HUES6 (cell line): ENCODE measurements at regions not wholly inside any gene's neighbourhood (a gene's known extent, or its start where the extent isn't known, plus 50 kb on each side); places are given as distances from the start of the nearest gene placed in this dataset.

ENCODE experiments used
- H3K27ac ChIP-seq: 2 replicates; pipeline ENCODE4 v1.7.0; 2013; ENCODE audit warnings: low read depth, mild to moderate bottlenecking, low read length, inconsistent platforms
- H3K27me3 ChIP-seq: 2 replicates; pipeline ENCODE4 v1.6.1; 2013; ENCODE audit warnings: low read length; ENCODE audit not compliant: control insufficient read depth, insufficient read depth
- H3K36me3 ChIP-seq: 2 replicates; pipeline ENCODE4 v1.6.1; 2013; ENCODE audit warnings: low read length; ENCODE audit not compliant: control insufficient read depth, insufficient read depth
- H3K4me1 ChIP-seq: 2 replicates; pipeline ENCODE4 v1.6.1; 2013; ENCODE audit warnings: low read length; ENCODE audit not compliant: control insufficient read depth, insufficient read depth
- H3K4me3 ChIP-seq: 2 replicates; pipeline ENCODE4 v1.5.1; 2013; ENCODE audit warnings: low read depth, low read length
- H3K9ac ChIP-seq: one replicate; pipeline ENCODE4 v1.6.1; 2013; ENCODE audit warnings: mild to moderate bottlenecking, low read length
- H3K9me3 ChIP-seq: 2 replicates; pipeline ENCODE4 v1.6.1; 2013; ENCODE audit warnings: low read depth, low read length; ENCODE audit not compliant: control insufficient read depth, insufficient read depth

DNA sequence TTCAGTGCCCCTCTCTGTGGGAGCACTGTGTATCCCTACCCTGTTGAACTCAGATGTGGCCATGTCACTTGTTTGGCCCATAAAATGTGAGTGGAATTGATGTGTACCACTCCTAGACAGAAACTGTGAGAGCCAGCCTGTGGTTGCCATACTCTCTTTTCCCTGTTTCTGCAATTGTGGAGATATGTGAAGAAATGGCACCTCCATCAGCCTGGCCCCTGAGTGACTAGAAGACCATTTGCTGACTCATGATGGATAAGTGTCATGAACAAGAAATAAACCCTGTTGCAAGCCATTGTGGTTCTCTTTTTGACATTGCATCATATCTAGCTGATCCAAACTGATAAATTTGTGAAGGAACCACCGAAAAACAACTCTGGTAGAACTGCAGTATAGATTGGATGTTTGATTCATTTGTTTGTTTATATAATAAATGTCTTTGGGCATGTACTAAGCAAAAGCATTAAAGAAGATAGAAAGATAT is 193.7 kb upstream of the FOXN2 start:
- H3K4me1 ChIP-seq, result no peaks in the 10 kb centered on the region
- no peaks in the 10 kb centered on the region for H3K27me3 ChIP-seq
- no peak overlapping the region for H3K4me3 ChIP-seq
- H3K27ac ChIP-seq, result no peak overlapping the region
- no peaks in the 10 kb centered on the region for H3K36me3 ChIP-seq
- H3K9me3 ChIP-seq, result no peaks in the 10 kb centered on the region
- H3K9ac ChIP-seq, result no peak overlapping the region

DNA sequence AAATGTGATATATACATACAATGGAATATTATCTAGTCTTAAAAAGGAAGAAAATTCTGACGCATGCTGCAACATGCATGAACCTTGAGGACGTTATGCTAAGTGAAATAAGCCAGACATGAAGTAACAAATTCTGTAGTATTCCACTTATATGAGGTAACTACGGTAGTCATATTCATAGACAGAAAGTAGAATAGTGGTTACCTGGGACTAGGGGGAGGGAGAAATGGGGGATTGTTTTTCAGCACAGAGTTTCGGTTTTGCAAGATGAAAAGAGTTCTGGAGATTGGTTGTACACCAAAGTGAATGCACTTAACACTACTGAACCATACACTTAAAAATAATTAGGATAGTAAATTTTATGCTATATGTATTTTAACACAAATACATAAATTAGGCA is 192.3 kb upstream of the FOXN2 start:
- Histone ChIP-seq H3K27ac (no peak overlapping the region), H3K4me1 (no peaks in the 10 kb centered on the region; the same call in 1 of the 2 replicates), H3K9ac (no peak overlapping the region), H3K27me3 (no peaks in the 10 kb centered on the region), H3K4me3 (no peak overlapping the region), H3K36me3 (no peaks in the 10 kb centered on the region), H3K9me3 (no peaks in the 10 kb centered on the region)

DNA sequence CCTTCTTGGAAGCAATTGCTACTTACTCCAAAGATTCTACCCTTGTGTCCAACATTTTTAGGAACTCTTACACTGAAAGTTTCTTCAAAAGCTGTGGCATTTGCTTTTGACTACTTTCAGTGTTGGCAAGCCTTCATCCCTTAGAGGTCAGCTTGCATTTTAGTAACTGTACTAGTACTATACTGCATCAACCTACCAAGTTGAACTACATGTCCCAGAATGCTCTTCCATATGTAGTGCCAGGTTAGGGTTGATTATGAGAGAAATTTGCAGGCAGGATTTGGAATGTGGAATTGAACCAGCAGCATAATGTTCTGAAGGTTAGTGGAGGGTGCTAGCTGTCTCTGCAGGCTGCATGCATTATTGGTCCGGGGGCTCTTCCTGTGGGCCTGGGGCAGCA is 189.9 kb upstream of the FOXN2 start:
- H3K36me3 ChIP-seq, result no peaks in the 10 kb centered on the region
- no peaks in the 10 kb centered on the region for H3K9me3 ChIP-seq
- H3K4me3 ChIP-seq, result no peak overlapping the region
- no peak overlapping the region for H3K27ac ChIP-seq
- H3K9ac ChIP-seq, result no peak overlapping the region
- H3K4me1 ChIP-seq, result no peaks in the 10 kb centered on the region; the same call in 1 of the 2 replicates
- no peaks in the 10 kb centered on the region for H3K27me3 ChIP-seq

DNA sequence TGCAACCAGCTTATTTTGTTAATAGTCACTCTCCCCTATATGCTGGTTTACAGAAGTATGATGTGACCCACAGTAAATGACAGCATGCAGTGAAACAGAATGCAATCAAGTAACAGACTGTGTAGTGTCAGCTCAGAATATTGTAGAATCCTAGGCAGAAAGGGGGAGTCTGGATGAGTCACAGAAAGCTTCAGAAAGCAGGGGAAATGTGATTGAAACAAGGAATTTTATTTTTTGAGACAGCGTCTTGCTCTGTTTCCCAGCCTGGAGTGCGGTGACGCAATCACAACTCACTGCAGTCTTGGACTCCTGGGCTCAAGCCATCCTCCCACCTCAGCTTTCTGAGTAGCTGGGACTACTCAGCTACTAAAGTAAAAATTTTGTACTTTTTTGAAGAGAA is 188.3 kb upstream of the FOXN2 start:
- no peaks in the 10 kb centered on the region; the same call in 1 of the 2 replicates for H3K4me1 ChIP-seq
- no peaks in the 10 kb centered on the region for H3K27me3 ChIP-seq
- no peaks in the 10 kb centered on the region for H3K36me3 ChIP-seq
- H3K27ac ChIP-seq, result no peak overlapping the region
- no peak overlapping the region for H3K4me3 ChIP-seq
- no peak overlapping the region for H3K9ac ChIP-seq
- H3K9me3 ChIP-seq, result no peaks in the 10 kb centered on the region

DNA sequence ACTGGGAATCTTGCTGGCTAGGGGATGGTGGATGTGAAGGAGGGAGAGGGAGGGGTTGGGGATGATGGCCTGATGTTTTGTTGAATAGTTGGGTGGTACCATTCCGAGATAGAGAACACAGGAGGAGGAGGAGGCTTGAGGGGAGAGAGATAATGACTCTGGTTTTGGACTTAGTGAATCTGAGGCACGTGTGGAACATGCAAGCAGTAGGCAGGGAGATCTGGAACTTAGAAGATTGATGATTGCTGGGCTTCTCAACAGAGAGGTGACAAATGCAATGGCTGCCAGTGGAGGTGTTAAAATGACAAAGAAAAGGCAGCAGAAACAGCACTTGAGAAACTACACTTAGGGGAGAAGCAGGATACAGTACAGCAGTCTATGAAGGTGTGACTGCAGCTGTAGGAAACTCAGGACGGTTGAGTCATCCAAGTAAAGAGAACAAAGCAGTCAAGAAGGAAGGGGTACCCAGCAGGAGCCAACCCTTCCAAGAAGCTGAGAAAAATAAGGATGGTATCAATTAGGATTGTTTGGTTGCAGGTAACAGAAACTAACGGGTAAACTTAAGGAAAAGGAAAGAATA is 186.8 kb upstream of the FOXN2 start:
- H3K9me3 ChIP-seq, result no peaks in the 10 kb centered on the region
- H3K27me3 ChIP-seq, result no peaks in the 10 kb centered on the region
- no peak overlapping the region for H3K27ac ChIP-seq
- no peak overlapping the region for H3K9ac ChIP-seq
- no peaks in the 10 kb centered on the region; the same call in 1 of the 2 replicates for H3K4me1 ChIP-seq
- H3K4me3 ChIP-seq, result no peak overlapping the region
- H3K36me3 ChIP-seq, result no peaks in the 10 kb centered on the region

DNA sequence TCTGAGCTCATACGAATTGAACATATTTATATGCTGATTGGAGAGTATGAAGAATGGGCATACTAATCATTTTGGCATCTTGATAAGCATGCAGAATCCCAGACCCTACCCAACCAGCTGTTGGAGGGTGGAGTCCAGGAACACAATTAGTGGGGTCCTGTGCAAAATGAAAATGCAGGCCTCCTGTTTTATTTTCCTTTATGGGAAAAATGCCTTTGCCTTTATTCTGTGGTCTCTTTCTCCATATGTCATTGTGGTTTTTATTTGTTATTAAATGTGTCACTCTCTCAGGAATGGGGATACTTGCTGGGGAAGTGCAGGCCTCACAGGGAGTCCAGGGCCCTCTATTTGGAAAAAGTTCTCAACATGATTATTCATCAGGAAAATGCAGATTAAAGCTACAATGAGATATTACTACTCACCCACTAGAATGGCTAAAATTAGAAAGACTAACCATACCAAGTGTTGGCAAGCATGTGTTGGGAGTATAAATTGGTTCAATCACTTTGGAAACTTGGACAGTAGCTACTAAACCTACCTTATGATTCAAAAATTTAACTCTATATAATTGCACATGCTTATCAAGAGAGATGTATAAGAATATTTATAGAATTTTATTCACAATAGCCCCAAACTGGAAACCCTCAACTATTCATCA is 185.1 kb upstream of the FOXN2 start:
- H3K4me1 ChIP-seq, result no peaks in the 10 kb centered on the region; the same call in 1 of the 2 replicates
- no peak overlapping the region for H3K27ac ChIP-seq
- no peaks in the 10 kb centered on the region for H3K9me3 ChIP-seq
- no peaks in the 10 kb centered on the region for H3K36me3 ChIP-seq
- no peaks in the 10 kb centered on the region for H3K27me3 ChIP-seq
- H3K9ac ChIP-seq, result no peak overlapping the region
- no peak overlapping the region for H3K4me3 ChIP-seq

DNA sequence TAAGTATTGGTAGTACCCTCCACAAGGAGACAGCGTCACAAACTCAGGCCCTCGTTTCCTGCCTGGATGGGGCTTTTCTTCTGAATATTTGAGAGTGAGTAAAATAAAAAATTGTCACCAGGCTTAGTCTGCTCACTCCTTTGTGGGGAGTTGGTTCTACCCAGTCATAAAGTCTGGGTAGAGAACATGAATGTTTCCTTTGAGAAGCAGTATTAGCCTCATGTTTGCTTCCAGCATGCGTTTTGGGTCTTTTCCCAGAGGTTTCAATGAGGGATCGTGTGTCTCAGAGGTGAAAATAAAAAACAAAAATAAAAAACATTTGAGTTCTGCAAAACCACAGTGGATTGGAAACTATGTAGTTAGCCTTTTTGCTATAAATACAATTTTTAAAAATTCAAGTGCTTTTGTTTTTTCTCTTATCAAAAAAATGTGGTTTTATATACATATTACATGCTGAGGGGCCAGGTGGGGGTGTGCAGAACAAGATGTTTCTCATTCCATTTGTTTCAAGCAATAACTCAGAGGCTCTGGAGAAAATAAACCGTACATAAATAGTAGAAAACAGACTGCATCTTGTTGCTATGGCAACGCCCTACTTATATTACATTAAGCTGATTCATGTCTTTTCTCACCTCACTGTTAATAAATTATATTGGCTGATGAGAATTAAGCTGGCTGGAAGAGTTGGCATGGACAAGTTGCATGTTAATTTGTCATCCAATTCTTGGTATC is 182.8 kb upstream of the FOXN2 start:
- Histone ChIP-seq H3K36me3 (no peaks in the 10 kb centered on the region), H3K27ac (no peak overlapping the region), H3K27me3 (no peaks in the 10 kb centered on the region), H3K9ac (no peak overlapping the region), H3K4me3 (no peak overlapping the region), H3K9me3 (no peaks in the 10 kb centered on the region), H3K4me1 (no peaks in the 10 kb centered on the region; the same call in 1 of the 2 replicates)

DNA sequence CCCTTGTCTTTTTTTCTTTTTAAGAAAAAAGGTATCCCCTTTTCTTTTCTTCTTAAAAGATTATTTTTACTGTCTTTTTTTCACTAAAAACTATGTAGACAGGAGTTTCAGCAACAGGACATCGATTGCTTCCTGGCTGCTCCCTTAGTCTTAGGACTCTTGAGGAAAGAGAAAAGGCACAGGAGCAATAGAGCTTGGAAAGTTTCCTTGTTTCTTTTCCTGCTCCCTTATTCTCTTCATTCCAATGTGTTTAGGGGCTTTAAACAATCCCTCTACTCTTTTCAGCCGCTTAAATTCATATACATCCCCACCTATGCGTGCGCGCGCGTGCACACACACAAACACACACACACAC is 182.2 kb upstream of the FOXN2 start:
- no peaks in the 10 kb centered on the region for H3K27me3 ChIP-seq
- no peak overlapping the region for H3K27ac ChIP-seq
- no peaks in the 10 kb centered on the region; the same call in 1 of the 2 replicates for H3K4me1 ChIP-seq
- no peak overlapping the region for H3K9ac ChIP-seq
- H3K4me3 ChIP-seq, result no peak overlapping the region
- H3K36me3 ChIP-seq, result no peaks in the 10 kb centered on the region
- no peaks in the 10 kb centered on the region for H3K9me3 ChIP-seq

DNA sequence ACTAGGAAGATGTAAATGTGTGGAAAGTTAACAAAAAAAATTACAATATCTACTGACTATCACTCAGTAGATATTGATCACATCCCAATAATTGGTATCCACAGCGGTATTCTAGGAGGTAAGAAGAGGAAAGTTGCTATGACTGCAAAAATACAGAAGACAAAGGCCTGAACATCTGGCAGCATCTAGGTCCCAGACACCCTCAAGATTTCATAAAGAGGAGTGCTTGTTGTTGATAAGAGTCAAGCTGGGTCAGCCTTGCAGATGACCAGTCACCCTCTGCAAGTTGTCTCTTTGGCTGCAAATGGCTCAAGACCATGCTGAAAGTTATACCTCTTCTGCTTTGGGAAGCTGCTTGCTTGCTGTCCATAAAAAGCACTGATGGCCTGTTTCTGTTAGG is 179.8 kb upstream of the FOXN2 start:
- H3K9ac ChIP-seq, result no peak overlapping the region
- H3K27me3 ChIP-seq, result no peaks in the 10 kb centered on the region
- no peak overlapping the region for H3K27ac ChIP-seq
- H3K36me3 ChIP-seq, result no peaks in the 10 kb centered on the region
- no peaks in the 10 kb centered on the region for H3K9me3 ChIP-seq
- H3K4me1 ChIP-seq, result no peaks in the 10 kb centered on the region
- no peak overlapping the region for H3K4me3 ChIP-seq

DNA sequence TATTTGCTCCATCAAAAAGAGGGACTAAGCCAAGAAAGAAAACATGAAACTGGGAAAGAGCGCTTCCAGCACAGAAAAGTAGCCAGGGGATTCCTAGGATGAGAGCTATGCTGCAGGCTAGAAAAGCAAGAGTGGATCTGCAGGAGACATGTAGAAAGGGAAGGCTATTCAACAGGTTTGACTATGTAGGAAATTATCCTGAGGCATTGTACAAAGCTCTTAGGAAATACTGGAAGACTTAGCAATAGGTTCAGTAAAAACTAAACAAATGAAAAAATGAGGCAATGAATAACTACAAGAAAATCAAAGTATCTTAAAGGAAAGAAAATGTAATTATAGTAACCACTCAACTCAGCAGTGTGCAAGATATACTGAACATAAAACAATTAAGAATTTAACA is 178.7 kb upstream of the FOXN2 start:
- Histone ChIP-seq H3K9me3 (no peaks in the 10 kb centered on the region), H3K4me1 (no peaks in the 10 kb centered on the region), H3K4me3 (no peak overlapping the region), H3K36me3 (no peaks in the 10 kb centered on the region), H3K27ac (no peak overlapping the region), H3K9ac (no peak overlapping the region), H3K27me3 (no peaks in the 10 kb centered on the region)

DNA sequence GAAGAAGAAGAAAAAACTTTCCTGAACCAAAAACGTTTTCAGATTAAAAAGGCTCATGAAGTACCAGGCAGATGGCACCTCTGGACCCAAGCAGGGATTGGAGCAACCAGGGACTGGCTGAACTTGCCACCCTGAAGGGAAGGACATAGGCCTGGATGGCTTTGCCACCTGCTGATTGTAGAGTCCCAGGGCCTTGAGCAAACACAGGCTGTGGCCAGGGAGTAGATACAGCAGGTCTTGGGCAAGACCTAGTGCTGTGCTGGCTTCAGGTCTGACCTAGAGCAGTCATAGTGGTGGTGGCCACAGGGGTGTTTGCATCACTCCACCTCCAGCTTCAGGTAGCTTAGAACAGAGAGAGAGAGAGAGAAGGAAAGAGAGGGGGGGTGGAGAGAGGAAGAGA is 176.7 kb upstream of the FOXN2 start:
- Histone ChIP-seq H3K9ac (no peak overlapping the region), H3K9me3 (no peaks in the 10 kb centered on the region), H3K4me1 (no peaks in the 10 kb centered on the region), H3K27me3 (no peaks in the 10 kb centered on the region), H3K36me3 (no peaks in the 10 kb centered on the region), H3K4me3 (no peak overlapping the region), H3K27ac (no peak overlapping the region)
